GM18868 (cell line): ENCODE measurements at regions not wholly inside any gene's neighbourhood (a gene's known extent, or its start where the extent isn't known, plus 50 kb on each side); places are given as distances from the start of the nearest gene placed in this dataset.
A peak's percentile ranks its signal among the peaks of the same experiment; 100 is the strongest.
"Not testable (repeated sequence)": the region's sequence is repeated elsewhere in the genome, so short reads cannot be mapped to it uniquely, and the experiment has no call there.

ENCODE experiments used
- ATAC-seq: cut with Tn5 transposase; IDR thresholded peaks from one replicate; pipeline ENCODE4 v1.9.1; 2021; ENCODE audit warnings: mild to moderate bottlenecking, moderate library complexity; ENCODE audit not compliant: unreplicated experiment

- no peak for ATAC-seq
These were observed 499.6 kb downstream of the RFPL4B start for GRCh38 chr6:112846681-112847080.

GRCh38 chr6:112851146-112851545 is 504.0 kb downstream of the RFPL4B start:
- no peak for ATAC-seq

DNA sequence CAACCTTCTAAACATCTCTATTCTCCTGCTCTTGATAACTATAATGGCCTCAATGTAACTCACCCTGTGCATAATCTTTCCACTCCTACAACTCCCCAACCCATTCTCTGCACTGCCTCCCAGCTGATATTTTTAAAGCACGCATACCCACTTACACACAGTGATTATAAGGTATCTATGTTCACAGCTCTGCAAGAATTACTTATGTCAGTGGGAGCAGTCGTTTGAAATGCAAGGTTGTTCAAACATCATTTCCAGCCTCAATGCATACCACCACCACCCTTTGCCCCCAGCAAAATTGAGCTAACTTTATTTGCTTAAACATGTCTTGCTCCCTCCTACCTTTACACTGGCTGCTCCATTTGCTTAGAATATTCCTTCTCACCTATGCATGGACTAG is 506.0 kb downstream of the RFPL4B start:
- ATAC-seq, result no peak

DNA sequence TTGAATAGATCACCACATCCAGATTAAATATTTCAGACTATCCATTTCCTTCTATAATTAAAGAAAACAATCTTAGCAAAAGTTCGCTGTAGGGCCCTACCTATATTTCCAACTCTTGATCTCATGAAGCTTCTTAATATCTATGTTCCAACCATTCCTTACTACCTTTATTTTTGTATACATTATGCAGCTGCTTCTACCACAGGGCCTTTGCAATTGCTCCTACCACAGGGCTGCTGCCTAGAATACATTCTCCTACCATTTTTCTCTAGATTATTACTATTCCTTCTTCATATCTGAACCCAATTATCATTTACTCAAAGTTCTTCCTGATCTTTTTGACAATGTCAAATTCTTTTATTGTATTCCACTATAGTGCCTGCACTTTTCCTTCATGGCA is 516.6 kb downstream of the RFPL4B start:
- ATAC-seq, result no peak

DNA sequence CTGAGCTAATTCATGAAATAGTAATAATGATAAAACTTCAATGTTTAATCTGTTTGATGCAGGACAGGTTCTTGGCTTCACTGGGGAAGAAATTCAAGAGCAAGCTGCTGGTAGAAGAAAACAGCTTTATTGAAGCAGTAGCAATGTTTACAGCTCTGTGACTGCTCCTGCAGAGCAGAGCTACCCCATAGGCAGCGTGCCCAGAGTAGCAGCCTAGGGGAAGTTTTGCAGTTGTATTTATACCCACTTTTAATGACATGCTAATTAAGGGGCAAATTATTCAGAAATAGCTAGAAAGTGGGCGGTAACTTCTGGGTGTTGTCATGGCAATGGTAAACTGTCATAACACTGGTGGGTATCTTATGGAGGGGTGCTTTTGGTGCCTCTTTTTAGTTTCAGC is 518.0 kb downstream of the RFPL4B start:
- ATAC-seq, result no peak

DNA sequence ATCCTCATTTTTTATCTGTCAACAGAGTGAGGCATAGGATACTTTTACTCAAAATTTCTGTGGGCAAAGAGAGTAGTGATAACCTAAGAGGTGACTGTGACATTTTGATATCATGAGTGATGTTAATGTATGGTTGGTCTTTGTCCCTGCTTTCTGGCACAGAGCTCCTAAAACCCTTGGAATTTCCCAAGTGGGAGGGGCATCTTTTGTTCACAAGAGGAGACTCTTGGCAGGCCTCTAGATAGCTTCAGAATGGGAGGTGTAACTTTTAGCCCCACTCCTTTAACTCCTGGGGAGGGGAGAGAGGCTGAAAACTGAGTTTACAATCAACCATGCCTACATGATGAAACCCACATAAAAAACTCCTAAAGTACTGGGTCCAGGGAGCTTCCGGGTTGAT is 527.8 kb downstream of the RFPL4B start:
- no peak for ATAC-seq

DNA sequence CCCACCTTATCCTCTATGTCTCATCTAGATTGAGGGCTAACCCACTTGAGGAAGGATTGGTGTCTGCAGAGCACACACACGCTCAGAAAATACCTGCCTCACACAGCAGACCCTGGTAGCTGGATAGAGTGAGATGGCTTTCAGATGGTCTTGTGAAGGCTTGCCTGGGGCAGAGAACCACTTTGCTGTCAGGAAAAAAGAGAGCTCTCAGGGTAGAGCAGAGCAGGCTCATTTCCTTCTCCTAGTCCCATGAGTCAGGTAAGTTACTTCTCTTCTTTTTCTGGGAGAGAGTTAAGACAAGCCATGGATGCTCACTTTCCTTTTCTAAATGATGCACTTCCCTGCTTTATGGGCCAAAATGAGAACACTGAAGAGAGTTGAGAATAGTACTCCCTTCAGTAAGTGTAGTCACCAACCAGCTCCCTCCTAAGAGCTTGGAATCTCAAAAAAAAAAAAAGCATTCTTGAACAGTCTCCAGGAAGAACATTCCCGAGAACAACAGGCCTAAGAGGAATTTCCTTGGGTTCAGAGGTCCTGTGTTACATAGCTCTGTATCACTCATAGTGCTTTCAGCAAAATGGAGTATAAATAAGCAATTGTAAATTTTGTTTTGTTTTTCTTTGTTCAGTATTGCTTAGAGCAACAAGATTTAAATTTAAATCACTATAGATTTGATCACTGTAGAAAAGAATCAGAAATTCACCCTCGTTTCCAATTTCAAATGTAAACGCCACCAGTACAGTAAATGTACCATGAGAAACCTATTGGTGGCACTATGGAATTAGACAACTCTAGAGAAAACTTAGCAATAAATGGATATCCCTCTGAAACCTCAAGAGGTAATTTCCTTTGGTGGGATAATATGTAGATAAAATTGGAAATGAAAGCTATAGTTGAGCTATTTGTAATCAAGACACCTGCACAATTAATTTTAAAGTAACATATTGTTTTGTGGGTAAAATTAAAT is 530.3 kb downstream of the RFPL4B start:
- no peak for ATAC-seq

DNA sequence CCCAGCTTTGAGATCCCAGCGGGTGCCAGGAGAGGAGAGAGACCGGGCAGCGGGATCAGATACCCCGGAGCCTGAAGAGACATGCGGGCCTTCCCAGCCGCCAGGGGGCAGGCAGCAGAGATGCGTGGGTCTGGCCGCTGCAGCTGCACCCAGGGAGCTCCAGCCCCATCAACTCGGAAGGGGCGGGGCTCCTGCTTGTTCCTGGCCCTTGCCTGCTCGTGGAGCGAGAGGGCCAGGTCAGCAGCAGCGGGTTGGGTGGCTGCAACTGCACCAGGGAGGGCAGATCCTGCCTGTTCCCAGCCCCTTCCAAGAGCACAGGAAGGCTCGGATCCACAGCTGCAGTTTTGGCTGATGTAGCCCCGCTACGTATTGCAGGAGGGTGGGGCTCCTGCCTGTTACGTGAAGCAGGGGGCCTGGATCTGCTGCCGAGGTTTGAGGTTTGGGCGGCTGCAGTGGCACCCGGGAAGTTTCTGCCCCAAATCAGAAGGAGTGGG is 532.8 kb downstream of the RFPL4B start:
- ATAC-seq, result peak; percentile 53

- ATAC-seq, result no peak
These were observed 533.9 kb downstream of the RFPL4B start for GRCh38 chr6:112881027-112881426.

- ATAC-seq, result no peak
These were observed 535.0 kb downstream of the RFPL4B start for GRCh38 chr6:112881828-112882780.

DNA sequence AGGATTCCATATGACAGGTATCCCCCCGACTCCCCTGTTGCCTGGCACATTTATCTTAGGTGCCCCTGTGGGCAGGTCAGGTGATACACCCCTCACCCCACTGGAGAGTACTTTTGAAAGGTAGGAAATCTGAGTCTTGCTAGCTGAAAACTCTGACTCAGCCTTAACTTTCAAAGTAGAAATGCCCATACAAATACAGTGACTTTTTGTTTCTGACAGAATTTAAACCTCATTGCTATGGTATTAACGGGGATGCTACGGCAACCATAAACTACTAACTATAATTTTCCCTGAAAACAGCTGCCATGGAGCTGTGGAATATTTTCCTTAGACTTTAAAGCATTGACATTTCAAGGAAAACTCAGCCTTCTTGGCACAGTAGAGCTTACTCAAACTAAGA is 536.0 kb downstream of the RFPL4B start:
- no peak for ATAC-seq

DNA sequence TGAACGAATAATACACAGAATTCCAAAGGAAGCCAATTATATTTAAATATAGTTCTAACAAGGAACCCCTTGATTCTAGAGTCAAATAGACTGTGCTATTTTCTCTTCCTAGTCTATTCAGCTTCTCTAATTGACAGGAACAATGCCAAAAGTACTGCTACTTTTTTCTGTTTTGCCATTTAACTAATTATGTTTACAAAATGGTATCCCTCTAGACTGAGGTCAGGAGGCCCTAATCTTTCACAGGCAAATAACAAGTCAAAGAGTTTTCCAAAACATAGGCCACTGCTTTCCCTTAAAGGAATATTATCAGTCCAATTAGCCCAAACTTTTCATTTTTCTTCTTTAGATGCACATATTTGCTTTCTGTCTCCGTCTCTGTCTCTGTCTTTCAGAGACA is 539.3 kb downstream of the RFPL4B start:
- no peak for ATAC-seq

GRCh38 chr6:112887424-112887823 is 540.3 kb downstream of the RFPL4B start:
- not testable (repeated sequence) for ATAC-seq

DNA sequence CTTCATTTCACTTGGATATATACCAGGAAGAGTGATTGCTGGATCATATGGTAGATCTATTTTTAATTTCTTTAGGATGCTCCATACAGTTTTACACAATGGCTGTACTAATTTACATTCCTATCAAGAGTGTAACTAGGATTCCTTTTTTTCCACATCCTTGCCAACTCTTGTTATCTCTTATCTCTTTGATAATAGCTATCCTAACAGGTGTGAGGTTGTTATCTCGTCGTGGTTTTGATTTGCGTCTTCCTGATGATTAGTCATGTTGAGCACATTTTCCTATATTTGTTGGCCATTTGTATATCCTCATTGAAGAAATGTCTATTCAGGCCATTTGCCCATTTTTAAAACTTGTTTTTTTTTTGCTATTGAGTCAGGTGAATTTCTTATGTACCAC is 552.4 kb downstream of the RFPL4B start:
- no peak for ATAC-seq

- ATAC-seq, result no peak
These were observed 556.2 kb downstream of the RFPL4B start for GRCh38 chr6:112903361-112903760.

GRCh38 chr6:112906726-112907125 is 559.6 kb downstream of the RFPL4B start:
- no peak for ATAC-seq

- ATAC-seq, result no peak
These were observed 562.7 kb downstream of the RFPL4B start for GRCh38 chr6:112909781-112910180.

DNA sequence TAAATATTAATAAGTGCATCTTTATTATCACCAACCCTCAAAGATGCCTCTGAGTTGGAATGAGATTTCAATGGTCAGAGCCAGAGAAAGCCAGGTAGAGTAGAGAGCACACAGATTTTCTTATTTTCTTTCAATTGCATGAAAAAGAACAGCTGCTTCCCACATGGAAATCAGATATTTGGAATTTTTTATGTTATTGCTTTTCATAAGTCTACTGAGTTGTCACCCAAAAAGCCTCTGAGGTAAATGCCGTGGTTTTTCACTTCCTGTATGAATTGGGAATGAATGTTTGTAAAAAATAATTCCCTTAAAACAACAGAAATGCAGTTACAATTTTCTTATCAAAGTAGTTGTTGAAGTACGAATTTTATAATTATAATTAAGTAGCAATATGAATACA is 563.1 kb downstream of the RFPL4B start:
- no peak for ATAC-seq

DNA sequence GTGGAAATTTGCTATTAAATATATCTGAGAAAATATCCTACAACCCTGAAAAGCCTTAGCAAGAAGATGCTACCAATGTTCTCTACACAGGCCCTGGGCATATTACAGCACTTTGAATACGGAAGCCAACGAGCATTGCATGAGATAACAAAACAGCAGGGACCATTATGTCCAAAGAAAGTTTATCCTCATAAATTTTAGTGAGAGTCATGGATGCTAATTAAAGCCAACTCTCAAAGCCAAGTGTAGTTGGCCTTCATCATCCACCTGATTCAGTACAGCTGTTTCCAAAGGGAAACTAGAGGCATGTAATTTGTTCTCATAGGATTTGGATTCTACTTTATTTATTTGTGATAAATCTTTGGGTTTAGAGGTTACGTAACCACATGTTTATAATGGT is 564.8 kb downstream of the RFPL4B start:
- no peak for ATAC-seq

DNA sequence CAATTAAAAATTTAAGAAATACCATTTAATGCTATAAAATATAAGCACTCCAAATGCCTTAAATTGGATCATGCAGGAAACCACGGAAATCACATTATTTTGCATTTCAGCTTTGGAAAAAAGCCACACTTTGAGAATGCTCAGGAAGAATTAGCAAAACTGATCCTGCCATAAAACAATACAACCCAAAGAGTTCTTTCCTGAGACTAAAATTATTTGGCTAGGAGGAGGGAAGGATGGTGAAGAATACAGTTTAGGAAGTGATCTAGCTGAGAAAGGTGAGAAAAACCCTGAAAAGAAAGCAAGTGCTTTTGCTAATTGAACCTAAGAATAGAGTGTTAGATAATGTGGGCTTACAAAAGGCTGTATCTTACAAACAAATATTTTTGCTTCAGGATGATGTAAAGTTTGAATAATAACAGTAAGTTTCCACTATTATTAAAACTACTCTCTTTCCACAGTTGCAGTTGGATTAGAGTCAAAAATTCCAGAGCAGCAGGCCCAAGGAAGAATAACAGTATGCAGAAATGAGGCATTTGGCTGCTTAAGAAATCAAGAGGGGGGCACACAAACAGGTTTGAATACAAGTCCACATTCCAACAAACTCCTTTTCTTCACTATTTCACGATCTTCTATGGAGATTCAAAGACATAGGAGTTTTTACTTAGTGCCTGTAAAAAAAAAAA is 565.4 kb downstream of the RFPL4B start:
- ATAC-seq, result no peak

GRCh38 chr6:112919744-112920143 is 572.6 kb downstream of the RFPL4B start:
- ATAC-seq, result not testable (repeated sequence)
